HepG2 (cell line): ENCODE measurements at regions not wholly inside any gene's neighbourhood (a gene's known extent, or its start where the extent isn't known, plus 50 kb on each side); places are given as distances from the start of the nearest gene placed in this dataset.

Experiments
- ASH2L ChIP-seq: fragments of 300-600, 200-600 bp; sonication (generic); IDR thresholded peaks from 2 replicates; pipeline ENCODE4 v1.7.0; 2017; ENCODE audit warnings: low read depth, mild to moderate bottlenecking, moderate library complexity, mixed read lengths, low read length; ENCODE audit not compliant: insufficient read length
- ELF1 ChIP-seq: sonication (generic); formaldehyde crosslinking; IDR thresholded peaks from 2 replicates; pipeline ENCODE4 v1.4.0; 2020; ENCODE audit warnings: missing genetic modification reagents
- KDM1A ChIP-seq: IDR thresholded peaks from 2 replicates; pipeline ENCODE4 v1.6.1; 2016; ENCODE audit warnings: missing compliant biosample characterization
- MAFK ChIP-seq, 2 experiments: IDR thresholded peaks in 1 of 2; conservative IDR thresholded peaks in 1 of 2; 2 replicates each; pipeline ENCODE4 v1.6.1; 2011; ENCODE audit warnings: improper control_type of control experiment in 2 of 2, low read length in 2 of 2
- SOX13 ChIP-seq, 3 experiments: fragments of 450-650 bp in 1 of 3; sonication (generic) in 1 of 3; formaldehyde crosslinking in 1 of 3; IDR thresholded peaks in 2 of 3; conservative IDR thresholded peaks in 1 of 3; 2 replicates each; pipeline versions ENCODE4 v1.5.0 to v1.6.1; 2016 to 2020; ENCODE audit warnings: antibody characterized with exemption in 1 of 3, mild to moderate bottlenecking in 1 of 3, missing compliant biosample characterization in 1 of 3, missing genetic modification reagents in 1 of 3, moderate library complexity in 1 of 3
- SP2 ChIP-seq: sonication (generic); formaldehyde crosslinking; IDR thresholded peaks from 2 replicates; pipeline ENCODE4 v1.5.1; 2020; ENCODE audit warnings: mild to moderate bottlenecking, missing genetic modification reagents
- TAF15 ChIP-seq: fragments of 200-400 bp; formaldehyde crosslinking; IDR thresholded peaks from one replicate; pipeline ENCODE4 v1.6.1; 2018; ENCODE audit warnings: mild to moderate bottlenecking, low read depth, low read length; ENCODE audit not compliant: poor library complexity, severe bottlenecking
- TBX3 ChIP-seq: fragments of 450-650 bp; IDR thresholded peaks from 2 replicates; pipeline ENCODE4 v1.6.1; 2017; ENCODE audit warnings: antibody characterized with exemption, mild to moderate bottlenecking, inconsistent platforms, borderline replicate concordance
- ZEB1 ChIP-seq: IDR thresholded peaks from 2 replicates; pipeline ENCODE4 v1.6.1; 2012; ENCODE audit warnings: mild to moderate bottlenecking, low read depth, inconsistent platforms; ENCODE audit not compliant: insufficient replicate concordance
- ZNF12 ChIP-seq: sonication (generic); formaldehyde crosslinking; IDR thresholded peaks from 2 replicates; pipeline ENCODE4 v1.5.0; 2020; ENCODE audit warnings: missing genetic modification reagents
- ZNF207 ChIP-seq: fragments of 450-650 bp; IDR thresholded peaks from 2 replicates; pipeline ENCODE4 v1.6.1; 2016; ENCODE audit warnings: antibody characterized with exemption, borderline replicate concordance
- ZNF496 ChIP-seq: sonication (generic); formaldehyde crosslinking; IDR thresholded peaks from 2 replicates; pipeline ENCODE4 v1.8.1; 2023; ENCODE audit warnings: mild to moderate bottlenecking, moderate library complexity, missing genetic modification reagents; ENCODE audit not compliant: insufficient replicate concordance
- TF ChIP-seq, protein P1 (sequence below): sonication (generic); formaldehyde crosslinking; IDR thresholded peaks from 2 replicates; pipeline ENCODE4 v1.4.0; 2020; ENCODE audit warnings: missing genetic modification reagents
- TF ChIP-seq, protein P2 (sequence below): sonication (generic); formaldehyde crosslinking; conservative IDR thresholded peaks from 2 replicates; pipeline ENCODE4 v1.4.0; 2020; ENCODE audit warnings: mild to moderate bottlenecking, missing genetic modification reagents, moderate library complexity
- TF ChIP-seq, protein P3 (sequence below): IDR thresholded peaks from 2 replicates; pipeline ENCODE4 v1.4.0; 2020; ENCODE audit warnings: mild to moderate bottlenecking, missing genetic modification reagents
- TF ChIP-seq, protein P4 (sequence below): sonication (generic); formaldehyde crosslinking; IDR thresholded peaks from 2 replicates; pipeline ENCODE4 v1.8.0; 2022; ENCODE audit warnings: mild to moderate bottlenecking, missing genetic modification reagents, moderate library complexity
- TF ChIP-seq, protein P5 (sequence below): sonication (generic); formaldehyde crosslinking; IDR thresholded peaks from 2 replicates; pipeline ENCODE4 v1.5.0; 2020; ENCODE audit warnings: missing genetic modification reagents

DNA sequence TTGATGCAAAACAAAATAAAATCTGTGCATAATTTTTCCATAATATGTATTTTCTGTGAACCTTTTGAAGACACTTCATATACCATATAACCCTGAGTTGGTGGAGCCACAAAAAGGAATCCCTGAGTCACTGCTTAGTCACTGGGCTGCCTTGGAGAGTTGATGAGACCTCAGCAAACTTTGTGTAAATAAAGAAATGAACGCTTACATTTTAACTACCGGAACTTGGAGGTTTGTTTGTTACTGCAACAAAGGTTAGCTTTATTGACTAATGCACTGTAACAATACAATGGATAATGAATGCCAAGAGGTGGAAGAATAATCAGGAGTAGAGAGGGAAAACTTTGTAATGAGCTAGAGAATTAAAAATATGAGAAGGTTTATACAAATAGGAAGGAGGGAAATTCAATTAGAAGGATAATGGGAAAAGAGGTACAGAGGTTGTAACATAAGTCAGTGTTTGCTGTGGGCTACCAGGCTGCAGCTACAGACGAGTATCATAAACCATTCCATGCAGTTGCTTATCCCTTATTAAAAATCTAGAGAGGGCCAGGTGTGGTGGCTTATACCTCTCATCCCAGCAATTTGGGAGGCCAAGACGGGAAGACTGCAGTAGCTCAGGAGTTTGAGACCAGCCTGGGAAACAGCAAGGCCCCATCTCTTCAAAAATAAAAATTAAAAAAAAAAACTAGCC is 1042.1 kb downstream of the TYW1 start (continued):
- TF ChIP-seq ZEB1, result no peak
- TF ChIP-seq ZNF12 (CRISPR knock-in tag), result peak; percentile 96
- TF ChIP-seq TBX3, result no peak
- peak; percentile 43 to 52 for TF ChIP-seq MAFK (conservative IDR thresholded peaks at IDR 0.05 in 1 of 2, IDR thresholded peaks at IDR 0.05 in 1 of 2; ENCODE audit: low read length in 2 of 2)
- TF ChIP-seq, protein P1, sequence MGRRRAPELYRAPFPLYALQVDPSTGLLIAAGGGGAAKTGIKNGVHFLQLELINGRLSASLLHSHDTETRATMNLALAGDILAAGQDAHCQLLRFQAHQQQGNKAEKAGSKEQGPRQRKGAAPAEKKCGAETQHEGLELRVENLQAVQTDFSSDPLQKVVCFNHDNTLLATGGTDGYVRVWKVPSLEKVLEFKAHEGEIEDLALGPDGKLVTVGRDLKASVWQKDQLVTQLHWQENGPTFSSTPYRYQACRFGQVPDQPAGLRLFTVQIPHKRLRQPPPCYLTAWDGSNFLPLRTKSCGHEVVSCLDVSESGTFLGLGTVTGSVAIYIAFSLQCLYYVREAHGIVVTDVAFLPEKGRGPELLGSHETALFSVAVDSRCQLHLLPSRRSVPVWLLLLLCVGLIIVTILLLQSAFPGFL, result no peak
- TF ChIP-seq, protein P2, sequence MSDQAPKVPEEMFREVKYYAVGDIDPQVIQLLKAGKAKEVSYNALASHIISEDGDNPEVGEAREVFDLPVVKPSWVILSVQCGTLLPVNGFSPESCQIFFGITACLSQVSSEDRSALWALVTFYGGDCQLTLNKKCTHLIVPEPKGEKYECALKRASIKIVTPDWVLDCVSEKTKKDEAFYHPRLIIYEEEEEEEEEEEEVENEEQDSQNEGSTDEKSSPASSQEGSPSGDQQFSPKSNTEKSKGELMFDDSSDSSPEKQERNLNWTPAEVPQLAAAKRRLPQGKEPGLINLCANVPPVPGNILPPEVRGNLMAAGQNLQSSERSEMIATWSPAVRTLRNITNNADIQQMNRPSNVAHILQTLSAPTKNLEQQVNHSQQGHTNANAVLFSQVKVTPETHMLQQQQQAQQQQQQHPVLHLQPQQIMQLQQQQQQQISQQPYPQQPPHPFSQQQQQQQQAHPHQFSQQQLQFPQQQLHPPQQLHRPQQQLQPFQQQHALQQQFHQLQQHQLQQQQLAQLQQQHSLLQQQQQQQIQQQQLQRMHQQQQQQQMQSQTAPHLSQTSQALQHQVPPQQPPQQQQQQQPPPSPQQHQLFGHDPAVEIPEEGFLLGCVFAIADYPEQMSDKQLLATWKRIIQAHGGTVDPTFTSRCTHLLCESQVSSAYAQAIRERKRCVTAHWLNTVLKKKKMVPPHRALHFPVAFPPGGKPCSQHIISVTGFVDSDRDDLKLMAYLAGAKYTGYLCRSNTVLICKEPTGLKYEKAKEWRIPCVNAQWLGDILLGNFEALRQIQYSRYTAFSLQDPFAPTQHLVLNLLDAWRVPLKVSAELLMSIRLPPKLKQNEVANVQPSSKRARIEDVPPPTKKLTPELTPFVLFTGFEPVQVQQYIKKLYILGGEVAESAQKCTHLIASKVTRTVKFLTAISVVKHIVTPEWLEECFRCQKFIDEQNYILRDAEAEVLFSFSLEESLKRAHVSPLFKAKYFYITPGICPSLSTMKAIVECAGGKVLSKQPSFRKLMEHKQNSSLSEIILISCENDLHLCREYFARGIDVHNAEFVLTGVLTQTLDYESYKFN (CRISPR knock-in tag), result no peak
- TF ChIP-seq SP2 (CRISPR knock-in tag), result no peak
- TF ChIP-seq, protein P3, sequence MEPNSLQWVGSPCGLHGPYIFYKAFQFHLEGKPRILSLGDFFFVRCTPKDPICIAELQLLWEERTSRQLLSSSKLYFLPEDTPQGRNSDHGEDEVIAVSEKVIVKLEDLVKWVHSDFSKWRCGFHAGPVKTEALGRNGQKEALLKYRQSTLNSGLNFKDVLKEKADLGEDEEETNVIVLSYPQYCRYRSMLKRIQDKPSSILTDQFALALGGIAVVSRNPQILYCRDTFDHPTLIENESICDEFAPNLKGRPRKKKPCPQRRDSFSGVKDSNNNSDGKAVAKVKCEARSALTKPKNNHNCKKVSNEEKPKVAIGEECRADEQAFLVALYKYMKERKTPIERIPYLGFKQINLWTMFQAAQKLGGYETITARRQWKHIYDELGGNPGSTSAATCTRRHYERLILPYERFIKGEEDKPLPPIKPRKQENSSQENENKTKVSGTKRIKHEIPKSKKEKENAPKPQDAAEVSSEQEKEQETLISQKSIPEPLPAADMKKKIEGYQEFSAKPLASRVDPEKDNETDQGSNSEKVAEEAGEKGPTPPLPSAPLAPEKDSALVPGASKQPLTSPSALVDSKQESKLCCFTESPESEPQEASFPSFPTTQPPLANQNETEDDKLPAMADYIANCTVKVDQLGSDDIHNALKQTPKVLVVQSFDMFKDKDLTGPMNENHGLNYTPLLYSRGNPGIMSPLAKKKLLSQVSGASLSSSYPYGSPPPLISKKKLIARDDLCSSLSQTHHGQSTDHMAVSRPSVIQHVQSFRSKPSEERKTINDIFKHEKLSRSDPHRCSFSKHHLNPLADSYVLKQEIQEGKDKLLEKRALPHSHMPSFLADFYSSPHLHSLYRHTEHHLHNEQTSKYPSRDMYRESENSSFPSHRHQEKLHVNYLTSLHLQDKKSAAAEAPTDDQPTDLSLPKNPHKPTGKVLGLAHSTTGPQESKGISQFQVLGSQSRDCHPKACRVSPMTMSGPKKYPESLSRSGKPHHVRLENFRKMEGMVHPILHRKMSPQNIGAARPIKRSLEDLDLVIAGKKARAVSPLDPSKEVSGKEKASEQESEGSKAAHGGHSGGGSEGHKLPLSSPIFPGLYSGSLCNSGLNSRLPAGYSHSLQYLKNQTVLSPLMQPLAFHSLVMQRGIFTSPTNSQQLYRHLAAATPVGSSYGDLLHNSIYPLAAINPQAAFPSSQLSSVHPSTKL, result peak; percentile 34; the same call in 1 of the 2 replicates
- no peak for TF ChIP-seq KDM1A (CRISPR knock-in tag)
- TF ChIP-seq ELF1 (CRISPR knock-in tag), result no peak
- TF ChIP-seq, protein P4, sequence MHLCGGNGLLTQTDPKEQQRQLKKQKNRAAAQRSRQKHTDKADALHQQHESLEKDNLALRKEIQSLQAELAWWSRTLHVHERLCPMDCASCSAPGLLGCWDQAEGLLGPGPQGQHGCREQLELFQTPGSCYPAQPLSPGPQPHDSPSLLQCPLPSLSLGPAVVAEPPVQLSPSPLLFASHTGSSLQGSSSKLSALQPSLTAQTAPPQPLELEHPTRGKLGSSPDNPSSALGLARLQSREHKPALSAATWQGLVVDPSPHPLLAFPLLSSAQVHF, result no peak
- TF ChIP-seq SOX13 (IDR thresholded peaks at IDR 0.05), result no peak; the same call in 1 of the 2 replicates
- TF ChIP-seq SOX13 (CRISPR knock-in tag; conservative IDR thresholded peaks at IDR 0.05 in 1 of 2, IDR thresholded peaks at IDR 0.05 in 1 of 2), result peak in 1 of 2 experiments; percentile 74; a peak in 2 of 4 replicates
- no peak for TF ChIP-seq ASH2L
- TF ChIP-seq TAF15, result no peak
- TF ChIP-seq, protein P5, sequence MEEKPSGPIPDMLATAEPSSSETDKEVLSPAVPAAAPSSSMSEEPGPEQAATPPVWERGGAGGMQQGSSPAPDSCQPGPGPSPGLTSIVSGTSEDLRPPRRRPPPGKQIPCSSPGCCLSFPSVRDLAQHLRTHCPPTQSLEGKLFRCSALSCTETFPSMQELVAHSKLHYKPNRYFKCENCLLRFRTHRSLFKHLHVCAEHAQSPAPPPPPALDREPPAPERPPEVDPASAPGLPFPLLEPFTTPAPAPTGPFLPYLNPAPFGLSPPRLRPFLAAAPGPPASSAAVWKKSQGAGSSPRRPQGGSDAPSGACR, result no peak
- TF ChIP-seq ZNF207, result no peak
- no peak for TF ChIP-seq ZNF496 (CRISPR knock-in tag)
